Lung (tissue), 11 donors: ENCODE measurements at regions not wholly inside any gene's neighbourhood (a gene's known extent, or its start where the extent isn't known, plus 50 kb on each side); places are given as distances from the start of the nearest gene placed in this dataset.

Experiments used
- ATAC-seq: fragments of 200-7000 bp; cut with Tn5 transposase; one replicate; pipeline ENCODE4 v1.9.1; 2020; ENCODE audit warnings: moderate number of reproducible peaks; ENCODE audit not compliant: insufficient read depth, low FRiP score
- DNase-seq, 3 donors: peaks; one replicate each; pipeline ENCODE4 v3.0.0-alpha.2; 2013 to 2017
- H3K27ac ChIP-seq, 2 donors: one replicate each; pipeline ENCODE4 v1.5.1; 2013; ENCODE audit warnings: mild to moderate bottlenecking in 2 of 2, moderate library complexity in 2 of 2, control low read depth in 1 of 2, inconsistent platforms in 1 of 2, low read depth in 1 of 2, low read length in 1 of 2
- H3K27me3 ChIP-seq, 3 donors: one replicate each; pipeline ENCODE4 v1.5.1; 2013; ENCODE audit warnings: low read length in 2 of 3; ENCODE audit not compliant: control insufficient read depth in 3 of 3, insufficient read depth in 3 of 3
- H3K36me3 ChIP-seq, 4 donors: one replicate each; pipeline ENCODE4 v1.5.1; 2013; ENCODE audit warnings: low read length in 4 of 4, mild to moderate bottlenecking in 1 of 4, moderate library complexity in 1 of 4; ENCODE audit not compliant: control insufficient read depth in 4 of 4, insufficient read depth in 4 of 4
- H3K4me1 ChIP-seq, 5 donors: one replicate each; pipeline ENCODE4 v1.5.1; 2013; ENCODE audit warnings: low read length in 5 of 5, mild to moderate bottlenecking in 2 of 5, moderate library complexity in 1 of 5; ENCODE audit not compliant: control insufficient read depth in 5 of 5, insufficient read depth in 5 of 5
- H3K4me3 ChIP-seq: one replicate; pipeline ENCODE4 v1.5.1; 2013; ENCODE audit warnings: mild to moderate bottlenecking, control low read depth, moderate library complexity
- H3K9ac ChIP-seq, 2 donors: one replicate each; pipeline ENCODE4 v1.5.1; 2013; ENCODE audit warnings: low read length in 2 of 2, control low read depth in 1 of 2; ENCODE audit not compliant: insufficient read depth in 1 of 2
- H3K9me3 ChIP-seq, 4 donors: one replicate each; pipeline ENCODE4 v1.5.1; 2013; ENCODE audit warnings: low read length in 3 of 4, mild to moderate bottlenecking in 1 of 4, moderate library complexity in 1 of 4; ENCODE audit not compliant: control insufficient read depth in 4 of 4, insufficient read depth in 3 of 4
- CTCF ChIP-seq: IDR thresholded peaks from 2 replicates; pipeline ENCODE4 v1.5.1; 2012; ENCODE audit warnings: mild to moderate bottlenecking; ENCODE audit errors: control extremely low read depth, extremely low read depth
- WGBS, 2 donors: extraction: QIAGEN DNeasy Blood & Tissue Kit; methylation state at CpG; one replicate each; pipeline ENCODE4 v1.1.7; 2013; 5-methylcytosine and 5-hydroxymethylcytosine counted together
- donor health status: control.
- donor health status: control.
- donor health status: Bipolar disorder and iron deficiency.
- donor health status: healthy.
- donor health status: DM: yes; HTN: yes; CAD: no.

DNA sequence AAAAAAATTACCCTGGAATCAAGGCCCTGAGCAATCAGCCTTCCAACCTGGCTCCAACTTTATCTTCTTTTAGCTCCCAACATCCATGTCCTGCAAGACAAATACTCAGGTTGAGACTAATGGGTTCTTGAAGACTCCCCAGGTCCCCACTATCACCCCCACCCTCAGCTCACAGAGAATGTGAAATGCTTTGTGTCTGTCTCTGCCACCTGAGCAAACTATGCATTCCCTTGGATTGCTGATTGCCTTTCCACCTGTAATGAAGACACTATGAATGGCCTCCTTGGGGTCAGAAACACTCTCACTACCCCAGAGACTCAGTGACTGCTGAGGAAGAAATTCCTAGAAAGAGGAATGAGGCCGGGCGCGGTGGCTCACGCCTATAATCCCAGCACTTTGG, 121.2 kb upstream of the GALNT2 start:
- 94 to 95% methylated on average over 4 of the region's 4 CpGs for WGBS, 2 donors
- DNase-seq = no peak
- TF ChIP-seq CTCF = no peak

GRCh38 chr1:229947968-229948367, 119.1 kb upstream of the GALNT2 start:
- no peak overlapping the region for H3K4me3 ChIP-seq
- H3K27me3 ChIP-seq = no peaks in the 10 kb centered on the region
- no peaks in the 10 kb centered on the region for H3K9me3 ChIP-seq
- ATAC-seq = no peak
- no peak for DNase-seq
- no peak overlapping the region for H3K9ac ChIP-seq
- no peak overlapping the region for H3K27ac ChIP-seq
- WGBS, 2 donors = 78 to 86% methylated on average over 3 of the region's 3 CpGs
- no peaks in the 10 kb centered on the region for H3K36me3 ChIP-seq
- no peaks in the 10 kb centered on the region for H3K4me1 ChIP-seq
- TF ChIP-seq CTCF = no peak

More for the DNA sequence above, 121.2 kb upstream of the GALNT2 start:
- no peaks in the 10 kb centered on the region for H3K9me3 ChIP-seq
- H3K27me3 ChIP-seq = no peaks in the 10 kb centered on the region
- no peaks in the 10 kb centered on the region for H3K36me3 ChIP-seq
- H3K4me3 ChIP-seq = no peak overlapping the region
- peaks cover 0 to 3% (median 0%) of the 10 kb centered on the region in 5 donors for H3K4me1 ChIP-seq
- no peak overlapping the region for H3K9ac ChIP-seq
- H3K27ac ChIP-seq = no peak overlapping the region
- no peak for ATAC-seq

DNA sequence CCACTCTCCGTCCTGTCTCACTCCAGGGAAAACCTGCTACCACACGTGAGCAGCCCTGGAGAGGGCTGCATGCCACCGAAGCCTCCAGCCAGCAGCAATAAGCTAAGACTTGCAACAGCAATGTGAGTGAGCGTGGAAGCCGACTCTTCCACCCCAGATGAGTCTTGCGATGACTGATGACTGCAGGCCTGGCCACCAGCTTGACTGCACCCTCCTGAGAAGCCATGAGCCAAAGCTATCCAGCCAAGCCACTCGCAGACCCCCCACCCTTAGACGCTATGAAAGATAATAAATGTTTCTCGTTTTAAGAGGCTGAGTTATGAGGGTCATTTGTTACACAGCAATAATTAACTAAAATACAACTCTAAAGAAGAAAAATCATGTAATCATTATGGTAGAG, 118.6 kb upstream of the GALNT2 start:
- no peaks in the 10 kb centered on the region for H3K4me1 ChIP-seq
- no peak overlapping the region for H3K9ac ChIP-seq
- no peaks in the 10 kb centered on the region for H3K9me3 ChIP-seq
- no peak for TF ChIP-seq CTCF
- WGBS, 2 donors = 78 to 86% methylated on average over 9 of the region's 9 CpGs
- ATAC-seq (no peak), DNase-seq (no peak)
- no peaks in the 10 kb centered on the region for H3K27me3 ChIP-seq
- no peak overlapping the region for H3K4me3 ChIP-seq
- no peaks in the 10 kb centered on the region for H3K36me3 ChIP-seq
- H3K27ac ChIP-seq = no peak overlapping the region

DNA sequence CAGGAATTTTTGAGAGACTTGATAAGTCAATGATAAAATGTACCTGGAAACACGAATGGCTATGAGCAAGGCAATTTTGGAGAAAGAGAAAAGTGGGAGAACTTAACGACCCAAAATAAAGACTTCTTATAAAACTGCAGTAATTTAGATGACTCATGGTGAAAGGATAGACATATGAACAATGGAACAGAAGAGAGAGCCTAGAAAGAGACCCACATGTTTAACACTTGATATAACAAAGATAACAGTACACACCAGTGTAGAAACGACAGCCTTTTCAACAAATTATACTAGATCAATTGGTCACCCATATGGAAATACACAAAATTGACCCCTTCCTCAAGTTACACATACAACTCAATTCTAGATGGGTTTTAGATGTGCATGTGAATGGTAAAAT, 117.5 kb upstream of the GALNT2 start:
- no peak overlapping the region for H3K4me3 ChIP-seq
- H3K9ac ChIP-seq = no peak overlapping the region
- no peak for TF ChIP-seq CTCF
- H3K9me3 ChIP-seq = no peaks in the 10 kb centered on the region
- H3K36me3 ChIP-seq = no peaks in the 10 kb centered on the region
- 76 to 85% methylated on average over 3 of the region's 3 CpGs for WGBS, 2 donors
- no peaks in the 10 kb centered on the region for H3K27me3 ChIP-seq
- DNase-seq = no peak
- no peaks in the 10 kb centered on the region for H3K4me1 ChIP-seq
- H3K27ac ChIP-seq = no peak overlapping the region
- ATAC-seq = no peak
